ENCODE measurements at regions not wholly inside any gene's neighbourhood (a gene's known extent, or its start where the extent isn't known, plus 50 kb on each side); places are given as distances from the start of the nearest gene placed in this dataset.

DNA sequence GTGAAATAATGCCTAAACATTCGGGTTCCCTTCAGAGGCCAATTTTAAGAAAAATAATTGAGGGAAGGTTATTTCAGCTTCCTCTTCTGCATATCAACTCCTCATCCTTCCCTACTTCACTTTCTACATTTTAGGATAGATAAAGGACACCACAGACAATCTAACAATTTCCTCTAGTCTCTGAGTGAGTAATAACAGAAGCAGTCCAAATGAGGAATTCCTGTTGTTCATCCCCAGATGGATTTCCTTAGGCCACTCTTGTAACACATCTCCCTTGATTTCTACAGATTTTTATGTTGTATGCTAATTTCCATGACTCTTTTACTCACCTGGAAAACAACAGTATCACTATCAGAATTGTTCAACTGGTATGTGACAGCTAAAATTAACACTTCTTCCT lies 87.7 kb upstream of the LYPLAL1 start:
- Histone ChIP-seq H3K4ac (replicated peaks; ENCODE audit: insufficient read length, low read depth, low read length) (no peak overlapping the region), H3K56ac (replicated peaks; ENCODE audit: insufficient read length, low read depth, low read length) (no peak overlapping the region), H2BK120ac (replicated peaks; ENCODE audit: low read depth, low read length) (no peak overlapping the region), H2AFZ (ENCODE audit: low read length) (no peak overlapping the region), H3K27ac (ENCODE audit: low read depth, low read length) (no peak overlapping the region), H3K79me1 (ENCODE audit: low read depth, low read length) (no peaks in the 10 kb centered on the region), H4K20me1 (replicated peaks in 1 of 2; ENCODE audit: control insufficient read depth in 1 of 2, insufficient read depth in 2 of 2, low read length in 2 of 2) (no peaks in the 10 kb centered on the region), H3K4me3 (ENCODE audit: extremely low read depth in 1 of 4, insufficient read depth in 2 of 4, low read depth in 3 of 4, low read length in 4 of 4) (no peak overlapping the region), H3K9ac (replicated peaks in 1 of 4; ENCODE audit: extremely low read depth in 1 of 4, low read depth in 3 of 4, low read length in 3 of 4) (no peak overlapping the region), H2AK5ac (ENCODE audit: low read depth, low read length) (no peak overlapping the region), H2BK20ac (ENCODE audit: low read length) (no peak overlapping the region), H3K4me2 (ENCODE audit: insufficient read depth in 1 of 2, low read depth in 2 of 2, low read length in 2 of 2) (no peak overlapping the region), H3K9me3 (ENCODE audit: insufficient read depth in 2 of 2, low read depth in 1 of 2, low read length in 1 of 2) (no peaks in the 10 kb centered on the region), H3K36me3 (ENCODE audit: control insufficient read depth in 2 of 4, insufficient read depth in 4 of 4, low read length in 3 of 4) (no peaks in the 10 kb centered on the region), H4K5ac (ENCODE audit: insufficient read length, low read depth, low read length) (no peak overlapping the region), H4K91ac (replicated peaks; ENCODE audit: insufficient read length, low read length) (no peak overlapping the region), H3K18ac (ENCODE audit: extremely low read depth, low read length) (no peak overlapping the region), H4K8ac (ENCODE audit: extremely low read depth, insufficient read depth, low read length) (no peak overlapping the region), H3K4me1 (replicated peaks in 1 of 4; ENCODE audit: control insufficient read depth in 3 of 4, insufficient read depth in 4 of 4, low read length in 3 of 4) (peaks cover 0 to 5% (median 1%) of the 10 kb centered on the region in 4 experiments; a peak in 2 of 7 replicates), H3K79me2 (ENCODE audit: control insufficient read depth in 1 of 2, insufficient read depth in 2 of 2, low read length in 2 of 2) (no peaks in the 10 kb centered on the region), H3K27me3 (replicated peaks in 1 of 4; ENCODE audit: control insufficient read depth in 3 of 4, extremely low read depth in 1 of 4, insufficient read depth in 3 of 4, low read length in 3 of 4) (no peaks in the 10 kb centered on the region), H3K23me2 (ENCODE audit: low read depth, low read length) (no peaks in the 10 kb centered on the region), H3K14ac (ENCODE audit: insufficient read length) (no peak overlapping the region), H3K23ac (ENCODE audit: insufficient read length) (no peak overlapping the region), H2BK12ac (ENCODE audit: low read depth, low read length) (no peak overlapping the region), H2BK5ac (ENCODE audit: low read depth, low read length) (no peak overlapping the region), H2BK15ac (ENCODE audit: low read length) (no peak overlapping the region)
- DNase-seq (ENCODE audit: low read depth in 1 of 2, low spot score in 2 of 2): no peak
- FAIRE-seq: no peak
- POLR2A ChIA-PET (ENCODE audit: partially characterized antibody): no interaction called here
- TF ChIP-seq KDM1A (IDR thresholded peaks at IDR 0.05; ENCODE audit: borderline replicate concordance, low read length) (no peak), HDAC6 (IDR thresholded peaks at IDR 0.05; ENCODE audit: low read depth, low read length) (no peak), CTBP2 (IDR thresholded peaks at IDR 0.05; ENCODE audit: borderline replicate concordance, insufficient read depth, insufficient read length, low read length) (no peak), KDM4A (IDR thresholded peaks at IDR 0.05; ENCODE audit: low read depth, low read length, severe bottlenecking) (no peak), MAFK (IDR thresholded peaks at IDR 0.05; ENCODE audit: low read depth, low read length) (no peak), POLR2AphosphoS5 (IDR thresholded peaks at IDR 0.05; ENCODE audit: low read depth, low read length) (no peak), FOSL1 (IDR thresholded peaks at IDR 0.05; ENCODE audit: insufficient read depth, low read depth, low read length) (no peak), HDAC2 (IDR thresholded peaks at IDR 0.05; ENCODE audit: borderline replicate concordance in 1 of 2, low read depth in 2 of 2, low read length in 2 of 2) (no peak), SP1 (IDR thresholded peaks at IDR 0.05; ENCODE audit: low read depth, low read length) (no peak), SIRT6 (IDR thresholded peaks at IDR 0.05; ENCODE audit: low read length) (no peak), SP2 (IDR thresholded peaks at IDR 0.05; ENCODE audit: low read length) (no peak)
- CTCF ChIA-PET (ENCODE audit: partially characterized antibody): no interaction called here
- WGBS, 2 experiments (ENCODE audit: extremely low coverage in 1 of 2, insufficient coverage in 1 of 2, insufficient read length in 1 of 2, insufficient replicate concordance in 2 of 2, low coverage in 1 of 2, low lambda C conversion rate in 2 of 2, missing lambda C conversion rate in 1 of 2): 95% methylated on average over 1 of the region's 1 CpG; no CpG with 5 or more reads in 1 of the 2 experiments
